ENCODE measurements at regions not wholly inside any gene's neighbourhood (a gene's known extent, or its start where the extent isn't known, plus 50 kb on each side); places are given as distances from the start of the nearest gene placed in this dataset.

DNA sequence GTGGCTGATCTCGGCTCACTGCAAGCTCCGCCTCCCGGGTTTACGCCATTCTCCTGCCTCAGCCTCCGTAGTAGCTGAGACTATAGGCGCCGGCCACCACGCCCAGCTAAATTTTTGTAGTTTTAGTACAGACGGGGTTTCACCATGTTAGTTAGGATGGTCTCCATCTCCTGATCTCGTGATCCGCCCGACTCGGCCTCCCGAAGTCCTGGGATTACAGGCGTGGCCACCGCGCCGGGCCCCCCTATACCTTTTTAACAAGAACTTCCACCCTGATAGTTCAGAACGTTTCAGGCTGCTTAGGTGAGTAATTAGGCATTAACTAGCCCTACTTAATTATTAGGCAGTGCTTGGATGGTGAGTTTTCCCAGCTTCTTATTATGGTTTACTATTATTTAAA lies 552.5 kb downstream of the BCKDHB start:
- H3K9me2 ChIP-seq (ENCODE audit: insufficient read depth, low read length): no peaks in the 10 kb centered on the region
- H3K27ac ChIP-seq (ENCODE audit: low read length): no peak overlapping the region
- no peak overlapping the region for H3K9ac ChIP-seq (ENCODE audit: low read length)
- H3K36me3 ChIP-seq (ENCODE audit: insufficient read depth, low read length): no peaks in the 10 kb centered on the region
- H3K79me2 ChIP-seq (replicated peaks; ENCODE audit: insufficient read depth, low read length): no peaks in the 10 kb centered on the region
- H3F3A ChIP-seq (ENCODE audit: insufficient read depth, low read length, poor library complexity, severe bottlenecking): no peaks in the 10 kb centered on the region
- TF ChIP-seq MXI1 (conservative IDR thresholded peaks at IDR 0.05; ENCODE audit: poor library complexity, severe bottlenecking): no peak
- TF ChIP-seq, protein P1, sequence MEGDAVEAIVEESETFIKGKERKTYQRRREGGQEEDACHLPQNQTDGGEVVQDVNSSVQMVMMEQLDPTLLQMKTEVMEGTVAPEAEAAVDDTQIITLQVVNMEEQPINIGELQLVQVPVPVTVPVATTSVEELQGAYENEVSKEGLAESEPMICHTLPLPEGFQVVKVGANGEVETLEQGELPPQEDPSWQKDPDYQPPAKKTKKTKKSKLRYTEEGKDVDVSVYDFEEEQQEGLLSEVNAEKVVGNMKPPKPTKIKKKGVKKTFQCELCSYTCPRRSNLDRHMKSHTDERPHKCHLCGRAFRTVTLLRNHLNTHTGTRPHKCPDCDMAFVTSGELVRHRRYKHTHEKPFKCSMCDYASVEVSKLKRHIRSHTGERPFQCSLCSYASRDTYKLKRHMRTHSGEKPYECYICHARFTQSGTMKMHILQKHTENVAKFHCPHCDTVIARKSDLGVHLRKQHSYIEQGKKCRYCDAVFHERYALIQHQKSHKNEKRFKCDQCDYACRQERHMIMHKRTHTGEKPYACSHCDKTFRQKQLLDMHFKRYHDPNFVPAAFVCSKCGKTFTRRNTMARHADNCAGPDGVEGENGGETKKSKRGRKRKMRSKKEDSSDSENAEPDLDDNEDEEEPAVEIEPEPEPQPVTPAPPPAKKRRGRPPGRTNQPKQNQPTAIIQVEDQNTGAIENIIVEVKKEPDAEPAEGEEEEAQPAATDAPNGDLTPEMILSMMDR (IDR thresholded peaks at IDR 0.05; ENCODE audit: poor library complexity, severe bottlenecking): no peak
- no peak for TF ChIP-seq EP300 (conservative IDR thresholded peaks at IDR 0.05; ENCODE audit: poor library complexity, severe bottlenecking)
- no peak for TF ChIP-seq RAD21 (conservative IDR thresholded peaks at IDR 0.05)
- TF ChIP-seq POLR2AphosphoS5 (IDR thresholded peaks at IDR 0.05): no peak
- TF ChIP-seq EZH2 (IDR thresholded peaks at IDR 0.05; ENCODE audit: borderline replicate concordance, insufficient read depth, low read length, poor library complexity, severe bottlenecking): no peak
- TF ChIP-seq SMC3 (conservative IDR thresholded peaks at IDR 0.05; ENCODE audit: poor library complexity): no peak
- no peak for TF ChIP-seq TAF1 (IDR thresholded peaks at IDR 0.05; ENCODE audit: low read depth)
- TF ChIP-seq, protein P2, sequence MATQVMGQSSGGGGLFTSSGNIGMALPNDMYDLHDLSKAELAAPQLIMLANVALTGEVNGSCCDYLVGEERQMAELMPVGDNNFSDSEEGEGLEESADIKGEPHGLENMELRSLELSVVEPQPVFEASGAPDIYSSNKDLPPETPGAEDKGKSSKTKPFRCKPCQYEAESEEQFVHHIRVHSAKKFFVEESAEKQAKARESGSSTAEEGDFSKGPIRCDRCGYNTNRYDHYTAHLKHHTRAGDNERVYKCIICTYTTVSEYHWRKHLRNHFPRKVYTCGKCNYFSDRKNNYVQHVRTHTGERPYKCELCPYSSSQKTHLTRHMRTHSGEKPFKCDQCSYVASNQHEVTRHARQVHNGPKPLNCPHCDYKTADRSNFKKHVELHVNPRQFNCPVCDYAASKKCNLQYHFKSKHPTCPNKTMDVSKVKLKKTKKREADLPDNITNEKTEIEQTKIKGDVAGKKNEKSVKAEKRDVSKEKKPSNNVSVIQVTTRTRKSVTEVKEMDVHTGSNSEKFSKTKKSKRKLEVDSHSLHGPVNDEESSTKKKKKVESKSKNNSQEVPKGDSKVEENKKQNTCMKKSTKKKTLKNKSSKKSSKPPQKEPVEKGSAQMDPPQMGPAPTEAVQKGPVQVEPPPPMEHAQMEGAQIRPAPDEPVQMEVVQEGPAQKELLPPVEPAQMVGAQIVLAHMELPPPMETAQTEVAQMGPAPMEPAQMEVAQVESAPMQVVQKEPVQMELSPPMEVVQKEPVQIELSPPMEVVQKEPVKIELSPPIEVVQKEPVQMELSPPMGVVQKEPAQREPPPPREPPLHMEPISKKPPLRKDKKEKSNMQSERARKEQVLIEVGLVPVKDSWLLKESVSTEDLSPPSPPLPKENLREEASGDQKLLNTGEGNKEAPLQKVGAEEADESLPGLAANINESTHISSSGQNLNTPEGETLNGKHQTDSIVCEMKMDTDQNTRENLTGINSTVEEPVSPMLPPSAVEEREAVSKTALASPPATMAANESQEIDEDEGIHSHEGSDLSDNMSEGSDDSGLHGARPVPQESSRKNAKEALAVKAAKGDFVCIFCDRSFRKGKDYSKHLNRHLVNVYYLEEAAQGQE (IDR thresholded peaks at IDR 0.05; ENCODE audit: borderline replicate concordance): no peak
- no peaks in the 10 kb centered on the region for H3K9me3 ChIP-seq (ENCODE audit: low read length)
- no peak overlapping the region for H3K4me2 ChIP-seq (ENCODE audit: low read length)
- no peaks in the 10 kb centered on the region for H4K20me1 ChIP-seq (ENCODE audit: insufficient read depth)
- no peak overlapping the region for H3K4me3 ChIP-seq (ENCODE audit: low read length)
- no peak overlapping the region for H2AFZ ChIP-seq (ENCODE audit: low read depth, low read length)
- no peaks in the 10 kb centered on the region for H3K27me3 ChIP-seq (ENCODE audit: insufficient read depth, low read depth, low read length)

DNA sequence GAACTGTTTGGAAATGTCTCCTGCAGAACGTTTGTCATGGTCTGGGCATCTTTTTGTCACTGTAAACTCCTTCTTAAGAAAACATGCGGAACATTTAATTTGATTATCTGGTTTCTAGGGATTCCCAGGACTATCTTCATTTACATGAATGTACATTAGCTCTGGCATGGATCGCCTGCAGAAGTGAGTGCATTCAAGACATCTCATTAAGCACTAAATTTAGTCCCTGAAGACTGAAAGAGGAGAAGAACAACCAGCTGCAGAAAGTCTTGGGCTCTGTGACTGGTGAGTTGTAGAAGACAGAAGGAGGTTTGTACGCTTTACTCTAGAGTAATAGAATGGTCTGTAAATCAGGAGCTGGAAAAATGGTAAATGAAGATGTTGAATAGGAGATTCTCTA lies 540.7 kb downstream of the BCKDHB start:
- Histone ChIP-seq H3K27me3 (ENCODE audit: insufficient read depth, low read depth, low read length) (no peaks in the 10 kb centered on the region), H4K20me1 (ENCODE audit: insufficient read depth) (no peaks in the 10 kb centered on the region), H3F3A (ENCODE audit: insufficient read depth, low read length, poor library complexity, severe bottlenecking) (no peaks in the 10 kb centered on the region), H3K36me3 (ENCODE audit: insufficient read depth, low read length) (no peaks in the 10 kb centered on the region), H3K4me3 (ENCODE audit: low read length) (no peak overlapping the region), H3K27ac (ENCODE audit: low read length) (no peak overlapping the region), H3K79me2 (replicated peaks; ENCODE audit: insufficient read depth, low read length) (no peaks in the 10 kb centered on the region), H3K4me2 (ENCODE audit: low read length) (no peak overlapping the region), H3K9me3 (ENCODE audit: low read length) (no peaks in the 10 kb centered on the region), H3K9ac (ENCODE audit: low read length) (no peak overlapping the region), H2AFZ (ENCODE audit: low read depth, low read length) (no peak overlapping the region), H3K9me2 (ENCODE audit: insufficient read depth, low read length) (no peaks in the 10 kb centered on the region)
- TF ChIP-seq TAF1 (IDR thresholded peaks at IDR 0.05; ENCODE audit: low read depth): no peak
- TF ChIP-seq EP300 (conservative IDR thresholded peaks at IDR 0.05; ENCODE audit: poor library complexity, severe bottlenecking): no peak
- TF ChIP-seq MXI1 (conservative IDR thresholded peaks at IDR 0.05; ENCODE audit: poor library complexity, severe bottlenecking): no peak
- no peak for TF ChIP-seq POLR2AphosphoS5 (IDR thresholded peaks at IDR 0.05)
- TF ChIP-seq, protein P1 (IDR thresholded peaks at IDR 0.05; ENCODE audit: poor library complexity, severe bottlenecking): no peak
- TF ChIP-seq, protein P2 (IDR thresholded peaks at IDR 0.05; ENCODE audit: borderline replicate concordance): no peak
- TF ChIP-seq EZH2 (IDR thresholded peaks at IDR 0.05; ENCODE audit: borderline replicate concordance, insufficient read depth, low read length, poor library complexity, severe bottlenecking): no peak
- TF ChIP-seq RAD21 (conservative IDR thresholded peaks at IDR 0.05): no peak
- no peak for TF ChIP-seq SMC3 (conservative IDR thresholded peaks at IDR 0.05; ENCODE audit: poor library complexity)
